ENCODE measurements at regions not wholly inside any gene's neighbourhood (a gene's known extent, or its start where the extent isn't known, plus 50 kb on each side); places are given as distances from the start of the nearest gene placed in this dataset.
"Not testable (repeated sequence)": the region's sequence is repeated elsewhere in the genome, so short reads cannot be mapped to it uniquely, and the experiment has no call there.

- DNase-seq (ENCODE audit: low read depth): no peak
- H3K4me3 ChIP-seq (ENCODE audit: low read depth, low read length): no peak overlapping the region
- no peak for TF ChIP-seq CTCF (conservative IDR thresholded peaks at IDR 0.05; ENCODE audit: low read depth, low read length)
Measured at GRCh38 chr2:223488814-223489213, 113.3 kb downstream of the SCG2 start.

- H3K4me3 ChIP-seq (ENCODE audit: low read depth, low read length): no peak overlapping the region
- no peak for TF ChIP-seq CTCF (conservative IDR thresholded peaks at IDR 0.05; ENCODE audit: low read depth, low read length)
- peak; percentile 65 for DNase-seq (ENCODE audit: low read depth)
Measured at GRCh38 chr2:223494496-223494895, 107.7 kb downstream of the SCG2 start.

- TF ChIP-seq CTCF (conservative IDR thresholded peaks at IDR 0.05; ENCODE audit: low read depth, low read length): no peak
- no peak overlapping the region for H3K4me3 ChIP-seq (ENCODE audit: low read depth, low read length)
- DNase-seq (ENCODE audit: low read depth): no peak
Measured at GRCh38 chr2:223494942-223495341, 107.2 kb downstream of the SCG2 start.

GRCh38 chr2:223496853-223497252, 105.3 kb downstream of the SCG2 start:
- not testable (repeated sequence) for H3K4me3 ChIP-seq (ENCODE audit: low read depth, low read length); DNase-seq (ENCODE audit: low read depth)

- H3K4me3 ChIP-seq (ENCODE audit: low read depth, low read length): no peak overlapping the region
- DNase-seq (ENCODE audit: low read depth): no peak
- TF ChIP-seq CTCF (conservative IDR thresholded peaks at IDR 0.05; ENCODE audit: low read depth, low read length): no peak
Measured at GRCh38 chr2:223500709-223501108, 101.5 kb downstream of the SCG2 start.

GRCh38 chr2:223501641-223502040, 100.5 kb downstream of the SCG2 start:
- no peak overlapping the region for H3K4me3 ChIP-seq (ENCODE audit: low read depth, low read length)
- TF ChIP-seq CTCF (conservative IDR thresholded peaks at IDR 0.05; ENCODE audit: low read depth, low read length): no peak
- peak; percentile 53 for DNase-seq (ENCODE audit: low read depth)

- H3K4me3 ChIP-seq (ENCODE audit: low read depth, low read length): no peak overlapping the region
- no peak for DNase-seq (ENCODE audit: low read depth)
- no peak for TF ChIP-seq CTCF (conservative IDR thresholded peaks at IDR 0.05; ENCODE audit: low read depth, low read length)
Measured at GRCh38 chr2:223503746-223504145, 98.4 kb downstream of the SCG2 start.

GRCh38 chr2:223508372-223508771, 93.8 kb downstream of the SCG2 start:
- no peak overlapping the region for H3K4me3 ChIP-seq (ENCODE audit: low read depth, low read length)
- TF ChIP-seq CTCF (conservative IDR thresholded peaks at IDR 0.05; ENCODE audit: low read depth, low read length): no peak
- DNase-seq (ENCODE audit: low read depth): no peak
